ENCODE measurements at regions not wholly inside any gene's neighbourhood (a gene's known extent, or its start where the extent isn't known, plus 50 kb on each side); places are given as distances from the start of the nearest gene placed in this dataset.

- H3K9me2 ChIP-seq (replicated peaks; ENCODE audit: insufficient read depth, low read length) = no peaks in the 10 kb centered on the region
- no peak overlapping the region for H3K4me2 ChIP-seq (ENCODE audit: low read depth, low read length)
Measured at GRCh38 chr2:81644189-81644588, 1339.6 kb upstream of the LRRTM1 start.

GRCh38 chr2:81624825-81625224 is 1320.3 kb upstream of the LRRTM1 start:
- H3K27me3 ChIP-seq (replicated peaks; ENCODE audit: insufficient read depth, low read length) = no peaks in the 10 kb centered on the region
- no peak for DNase-seq
- no peaks in the 10 kb centered on the region for H3F3A ChIP-seq (ENCODE audit: insufficient read depth, low read length)
- H3K9ac ChIP-seq (ENCODE audit: low read length) = no peak overlapping the region
- H3K79me2 ChIP-seq (ENCODE audit: low read length) = no peaks in the 10 kb centered on the region
- H3K4me2 ChIP-seq (ENCODE audit: low read depth, low read length) = no peak overlapping the region
- H3K9me2 ChIP-seq (replicated peaks; ENCODE audit: insufficient read depth, low read length) = no peaks in the 10 kb centered on the region
- H3K4me3 ChIP-seq (ENCODE audit: low read length) = no peak overlapping the region
- H3K4me1 ChIP-seq (ENCODE audit: low read length) = no peaks in the 10 kb centered on the region
- H2AFZ ChIP-seq (ENCODE audit: low read length) = no peak overlapping the region
- H3K27ac ChIP-seq (ENCODE audit: low read length) = no peak overlapping the region
- H4K20me1 ChIP-seq (ENCODE audit: insufficient read depth, low read length) = no peaks in the 10 kb centered on the region
- TF ChIP-seq CTCF (IDR thresholded peaks at IDR 0.05; ENCODE audit: low read length) = no peak
- no peak for TF ChIP-seq EZH2phosphoT487 (IDR thresholded peaks at IDR 0.05; ENCODE audit: low read length)
- TF ChIP-seq EZH2 (optimal IDR thresholded peaks at IDR 0.05; ENCODE audit: low read depth, low read length) = no peak
- no peaks in the 10 kb centered on the region for H3K36me3 ChIP-seq (replicated peaks; ENCODE audit: insufficient read depth, low read length)
- H3K9me3 ChIP-seq (replicated peaks; ENCODE audit: insufficient read depth, low read length) = no peaks in the 10 kb centered on the region

More at GRCh38 chr2:81644189-81644588, 1339.6 kb upstream of the LRRTM1 start:
- Histone ChIP-seq H4K20me1 (ENCODE audit: insufficient read depth, low read length) (no peaks in the 10 kb centered on the region), H3K79me2 (ENCODE audit: low read length) (no peaks in the 10 kb centered on the region), H3K27me3 (replicated peaks; ENCODE audit: insufficient read depth, low read length) (no peaks in the 10 kb centered on the region), H3K36me3 (replicated peaks; ENCODE audit: insufficient read depth, low read length) (no peaks in the 10 kb centered on the region), H3F3A (ENCODE audit: insufficient read depth, low read length) (no peaks in the 10 kb centered on the region), H3K9ac (ENCODE audit: low read length) (no peak overlapping the region), H3K27ac (ENCODE audit: low read length) (no peak overlapping the region), H2AFZ (ENCODE audit: low read length) (no peak overlapping the region), H3K4me3 (ENCODE audit: low read length) (no peak overlapping the region), H3K4me1 (ENCODE audit: low read length) (no peaks in the 10 kb centered on the region), H3K9me3 (replicated peaks; ENCODE audit: insufficient read depth, low read length) (no peaks in the 10 kb centered on the region)
- TF ChIP-seq EZH2 (optimal IDR thresholded peaks at IDR 0.05; ENCODE audit: low read depth, low read length) (no peak), CTCF (IDR thresholded peaks at IDR 0.05; ENCODE audit: low read length) (no peak), EZH2phosphoT487 (IDR thresholded peaks at IDR 0.05; ENCODE audit: low read length) (no peak)
- no peak for DNase-seq

GRCh38 chr2:81600088-81600487 is 1295.5 kb upstream of the LRRTM1 start:
- Histone ChIP-seq H3K4me1 (ENCODE audit: low read length) (no peaks in the 10 kb centered on the region), H3K79me2 (ENCODE audit: low read length) (no peaks in the 10 kb centered on the region), H3K9ac (ENCODE audit: low read length) (no peak overlapping the region), H3K27me3 (replicated peaks; ENCODE audit: insufficient read depth, low read length) (no peaks in the 10 kb centered on the region), H3K36me3 (replicated peaks; ENCODE audit: insufficient read depth, low read length) (no peaks in the 10 kb centered on the region), H3K4me2 (ENCODE audit: low read depth, low read length) (no peak overlapping the region), H3K9me3 (replicated peaks; ENCODE audit: insufficient read depth, low read length) (no peaks in the 10 kb centered on the region), H4K20me1 (ENCODE audit: insufficient read depth, low read length) (no peaks in the 10 kb centered on the region), H2AFZ (ENCODE audit: low read length) (no peak overlapping the region), H3K4me3 (ENCODE audit: low read length) (no peak overlapping the region), H3K9me2 (replicated peaks; ENCODE audit: insufficient read depth, low read length) (no peaks in the 10 kb centered on the region), H3F3A (ENCODE audit: insufficient read depth, low read length) (no peaks in the 10 kb centered on the region), H3K27ac (ENCODE audit: low read length) (no peak overlapping the region)
- TF ChIP-seq CTCF (IDR thresholded peaks at IDR 0.05; ENCODE audit: low read length) (no peak), EZH2 (optimal IDR thresholded peaks at IDR 0.05; ENCODE audit: low read depth, low read length) (no peak), EZH2phosphoT487 (IDR thresholded peaks at IDR 0.05; ENCODE audit: low read length) (no peak)
- no peak for DNase-seq
